NCI-H2196 (cell line): ENCODE measurements at regions not wholly inside any gene's neighbourhood (a gene's known extent, or its start where the extent isn't known, plus 50 kb on each side); places are given as distances from the start of the nearest gene placed in this dataset.

Experiments used
- DNase-seq: peaks from one replicate; lab custom pipeline; 2025; ENCODE audit not compliant: unreplicated experiment; lab: John Stamatoyannopoulos, UW

GRCh38 chr14:101380940-101381339 lies 180.4 kb upstream of the DIO3 start:
- DNase-seq = no peak

- DNase-seq = no peak
These were observed 177.5 kb upstream of the DIO3 start for GRCh38 chr14:101383737-101384338.

- DNase-seq = no peak
These were observed 166.9 kb upstream of the DIO3 start for GRCh38 chr14:101394374-101394773.

GRCh38 chr14:101395779-101396178 lies 165.5 kb upstream of the DIO3 start:
- no peak for DNase-seq

- DNase-seq = no peak
These were observed 164.1 kb upstream of the DIO3 start for GRCh38 chr14:101397206-101397605.

GRCh38 chr14:101398011-101398410 lies 163.3 kb upstream of the DIO3 start:
- DNase-seq = no peak

GRCh38 chr14:101399737-101400517 lies 161.4 kb upstream of the DIO3 start:
- no peak for DNase-seq

GRCh38 chr14:101400830-101401229 lies 160.5 kb upstream of the DIO3 start:
- no peak for DNase-seq

GRCh38 chr14:101402936-101403660 lies 158.2 kb upstream of the DIO3 start:
- DNase-seq = no peak

GRCh38 chr14:101404426-101405170 lies 156.7 kb upstream of the DIO3 start:
- no peak for DNase-seq

- DNase-seq = no peak
These were observed 156.0 kb upstream of the DIO3 start for GRCh38 chr14:101405171-101405883.

GRCh38 chr14:101406921-101407320 lies 154.4 kb upstream of the DIO3 start:
- no peak for DNase-seq

GRCh38 chr14:101407328-101407727 lies 154.0 kb upstream of the DIO3 start:
- DNase-seq = no peak

GRCh38 chr14:101408077-101408831 lies 153.0 kb upstream of the DIO3 start:
- no peak for DNase-seq

- no peak for DNase-seq
These were observed 152.2 kb upstream of the DIO3 start for GRCh38 chr14:101409006-101409543.

GRCh38 chr14:101410126-101410525 lies 151.2 kb upstream of the DIO3 start:
- DNase-seq = no peak

- no peak for DNase-seq
These were observed 150.1 kb upstream of the DIO3 start for GRCh38 chr14:101411151-101411550.

GRCh38 chr14:101411779-101412178 lies 149.5 kb upstream of the DIO3 start:
- no peak for DNase-seq

- DNase-seq = no peak
These were observed 148.6 kb upstream of the DIO3 start for GRCh38 chr14:101412739-101413138.

GRCh38 chr14:101417434-101417833 lies 143.9 kb upstream of the DIO3 start:
- DNase-seq = no peak
